GM12865 (cell line): ENCODE measurements at regions not wholly inside any gene's neighbourhood (a gene's known extent, or its start where the extent isn't known, plus 50 kb on each side); places are given as distances from the start of the nearest gene placed in this dataset.

Experiments used
- DNase-seq: peaks from one replicate; pipeline ENCODE4 v3.0.0; 2010; ENCODE audit warnings: low read depth
- H3K4me3 ChIP-seq: 2 replicates; pipeline ENCODE4 v1.5.1; 2011; ENCODE audit warnings: mild to moderate bottlenecking, low read depth, low read length, control low read depth
- TF ChIP-seq, protein P1 (sequence below): IDR thresholded peaks from 2 replicates; pipeline ENCODE4 v1.5.1; 2011; ENCODE audit warnings: low read length, control low read depth, low read depth, inconsistent platforms; ENCODE audit not compliant: insufficient read depth; ENCODE audit errors: missing control alignments

GRCh38 chr22:41041532-41041931 lies 50.9 kb upstream of the EP300 start:
- TF ChIP-seq, protein P1, sequence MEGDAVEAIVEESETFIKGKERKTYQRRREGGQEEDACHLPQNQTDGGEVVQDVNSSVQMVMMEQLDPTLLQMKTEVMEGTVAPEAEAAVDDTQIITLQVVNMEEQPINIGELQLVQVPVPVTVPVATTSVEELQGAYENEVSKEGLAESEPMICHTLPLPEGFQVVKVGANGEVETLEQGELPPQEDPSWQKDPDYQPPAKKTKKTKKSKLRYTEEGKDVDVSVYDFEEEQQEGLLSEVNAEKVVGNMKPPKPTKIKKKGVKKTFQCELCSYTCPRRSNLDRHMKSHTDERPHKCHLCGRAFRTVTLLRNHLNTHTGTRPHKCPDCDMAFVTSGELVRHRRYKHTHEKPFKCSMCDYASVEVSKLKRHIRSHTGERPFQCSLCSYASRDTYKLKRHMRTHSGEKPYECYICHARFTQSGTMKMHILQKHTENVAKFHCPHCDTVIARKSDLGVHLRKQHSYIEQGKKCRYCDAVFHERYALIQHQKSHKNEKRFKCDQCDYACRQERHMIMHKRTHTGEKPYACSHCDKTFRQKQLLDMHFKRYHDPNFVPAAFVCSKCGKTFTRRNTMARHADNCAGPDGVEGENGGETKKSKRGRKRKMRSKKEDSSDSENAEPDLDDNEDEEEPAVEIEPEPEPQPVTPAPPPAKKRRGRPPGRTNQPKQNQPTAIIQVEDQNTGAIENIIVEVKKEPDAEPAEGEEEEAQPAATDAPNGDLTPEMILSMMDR, result no peak
- DNase-seq, result no peak
- no peak overlapping the region for H3K4me3 ChIP-seq
